Psoas muscle (tissue), 7 donors: ENCODE measurements at regions not wholly inside any gene's neighbourhood (a gene's known extent, or its start where the extent isn't known, plus 50 kb on each side); places are given as distances from the start of the nearest gene placed in this dataset.
"Not testable (repeated sequence)": the region's sequence is repeated elsewhere in the genome, so short reads cannot be mapped to it uniquely, and the experiment has no call there.

Source experiments
- ATAC-seq, 4 donors: fragments of 200-7000 bp; cut with Tn5 transposase; one replicate each; pipeline ENCODE4 v1.9.1; 2020; ENCODE audit warnings: moderate library complexity in 3 of 4, mild to moderate bottlenecking in 2 of 4
- DNase-seq, 2 donors: peaks; one replicate each; pipeline ENCODE4 v3.0.0-alpha.2; 2020
- H3K27ac ChIP-seq: fragments of 200-600 bp; one replicate; pipeline ENCODE4 v1.8.0; 2022
- H3K27me3 ChIP-seq, 3 donors: fragments of 200-600 bp in 1 of 3; one replicate each; pipeline versions ENCODE4 v1.6.1 to v1.8.0; 2013 to 2022; ENCODE audit warnings: low read length in 2 of 3, mild to moderate bottlenecking in 2 of 3, moderate library complexity in 1 of 3; ENCODE audit not compliant: insufficient read depth in 3 of 3
- H3K36me3 ChIP-seq, 2 donors: fragments of 200-600 bp in 1 of 2; one replicate each; pipeline versions ENCODE4 v1.6.1 to v1.8.0; 2013 to 2022; ENCODE audit warnings: low read depth in 1 of 2, mild to moderate bottlenecking in 1 of 2, moderate library complexity in 1 of 2; ENCODE audit not compliant: insufficient read depth in 1 of 2
- H3K4me1 ChIP-seq: fragments of 200-600 bp; one replicate; pipeline ENCODE4 v1.8.0; 2022
- H3K4me3 ChIP-seq: fragments of 200-600 bp; one replicate; pipeline ENCODE4 v1.8.0; 2022; ENCODE audit warnings: mild to moderate bottlenecking
- H3K9me3 ChIP-seq: fragments of 200-600 bp; one replicate; pipeline ENCODE4 v1.8.0; 2022
- WGBS, 3 donors: extraction: QIAGEN DNeasy Blood & Tissue Kit; methylation state at CpG; one replicate each; pipeline versions ENCODE4 v1.1.6 to v1.1.7; 2013; 5-methylcytosine and 5-hydroxymethylcytosine counted together
- intact Hi-C, 2 donors: fragments of 100-400 bp; cut with DNase I; formaldehyde crosslinking; loops; one replicate each; pipeline versions ENCODE4 v1.11.0 to v1.14.2; 2022
- TF ChIP-seq, protein P1 (sequence below): fragments of 200-600 bp; IDR thresholded peaks from one replicate; pipeline ENCODE4 v1.8.0; 2022; ENCODE audit warnings: antibody characterized with exemption
- donor health status: healthy with polysubstance abuse.
- donor health status: DM: no; HTN: no; CAD: no; lungs with moderate emphysema.
- donor health status: Bipolar disorder and iron deficiency.
- donor health status: healthy.
- donor health status: DM: yes; HTN: yes; CAD: no.
- donor health status: DM: no; HTN: no; CAD: no.
- donor health status: DM: yes; HTN: yes; CAD: no.

DNA sequence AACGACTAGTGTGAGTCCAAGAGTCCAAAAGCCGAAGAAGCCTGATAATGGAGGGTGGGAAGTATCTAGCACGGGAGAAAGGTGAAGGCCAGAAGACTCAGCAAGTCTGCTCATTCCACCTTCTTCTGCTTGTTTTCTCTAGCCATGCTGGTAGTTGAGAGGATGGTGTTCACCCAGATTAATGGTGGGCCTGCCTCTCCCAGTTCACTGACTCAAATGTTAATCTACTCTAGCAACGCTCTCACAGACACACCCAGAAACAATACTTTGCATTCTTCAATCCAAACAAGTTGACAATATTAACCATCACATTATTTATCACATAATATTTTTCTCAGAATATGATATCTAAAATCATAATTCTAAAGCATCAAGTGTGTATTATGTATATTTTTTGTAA lies 1055.1 kb upstream of the PCDH10 start:
- no peaks in the 10 kb centered on the region for H3K9me3 ChIP-seq
- TF ChIP-seq, protein P1, sequence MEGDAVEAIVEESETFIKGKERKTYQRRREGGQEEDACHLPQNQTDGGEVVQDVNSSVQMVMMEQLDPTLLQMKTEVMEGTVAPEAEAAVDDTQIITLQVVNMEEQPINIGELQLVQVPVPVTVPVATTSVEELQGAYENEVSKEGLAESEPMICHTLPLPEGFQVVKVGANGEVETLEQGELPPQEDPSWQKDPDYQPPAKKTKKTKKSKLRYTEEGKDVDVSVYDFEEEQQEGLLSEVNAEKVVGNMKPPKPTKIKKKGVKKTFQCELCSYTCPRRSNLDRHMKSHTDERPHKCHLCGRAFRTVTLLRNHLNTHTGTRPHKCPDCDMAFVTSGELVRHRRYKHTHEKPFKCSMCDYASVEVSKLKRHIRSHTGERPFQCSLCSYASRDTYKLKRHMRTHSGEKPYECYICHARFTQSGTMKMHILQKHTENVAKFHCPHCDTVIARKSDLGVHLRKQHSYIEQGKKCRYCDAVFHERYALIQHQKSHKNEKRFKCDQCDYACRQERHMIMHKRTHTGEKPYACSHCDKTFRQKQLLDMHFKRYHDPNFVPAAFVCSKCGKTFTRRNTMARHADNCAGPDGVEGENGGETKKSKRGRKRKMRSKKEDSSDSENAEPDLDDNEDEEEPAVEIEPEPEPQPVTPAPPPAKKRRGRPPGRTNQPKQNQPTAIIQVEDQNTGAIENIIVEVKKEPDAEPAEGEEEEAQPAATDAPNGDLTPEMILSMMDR = no peak
- 68 to 91% (median 88%) methylated on average over 4 of the region's 4 CpGs for WGBS, 3 donors
- H3K27ac ChIP-seq = no peak overlapping the region
- no peak overlapping the region for H3K4me3 ChIP-seq
- ATAC-seq = no peak
- H3K36me3 ChIP-seq = no peaks in the 10 kb centered on the region
- DNase-seq = no peak
- intact Hi-C loops = no loop called here
- no peaks in the 10 kb centered on the region for H3K27me3 ChIP-seq
- H3K4me1 ChIP-seq = no peaks in the 10 kb centered on the region

DNA sequence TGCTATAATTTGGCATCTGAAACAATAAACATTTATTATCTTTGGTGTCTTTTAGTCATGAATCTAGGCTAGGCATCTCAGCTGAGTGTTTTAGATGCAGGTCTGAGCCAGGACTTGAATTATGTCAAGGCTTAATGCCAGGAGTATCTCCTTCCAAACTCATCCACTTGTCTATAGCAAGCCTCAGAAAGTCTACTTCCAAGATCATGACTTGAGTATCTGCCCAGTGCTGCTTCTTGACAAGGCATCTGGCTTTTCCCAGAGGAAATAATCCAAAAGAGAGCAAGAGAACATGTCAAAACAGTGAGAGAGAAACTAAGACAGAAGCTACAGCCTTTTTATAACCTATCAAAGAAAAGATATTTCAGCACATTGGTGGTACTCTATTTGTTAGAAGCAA lies 1052.1 kb upstream of the PCDH10 start:
- ATAC-seq (no peak), DNase-seq (no peak)
- Histone ChIP-seq H3K4me3 (no peak overlapping the region), H3K27ac (no peak overlapping the region), H3K27me3 (no peaks in the 10 kb centered on the region), H3K4me1 (no peaks in the 10 kb centered on the region), H3K9me3 (no peaks in the 10 kb centered on the region), H3K36me3 (no peaks in the 10 kb centered on the region)
- intact Hi-C loops = no loop called here
- TF ChIP-seq, protein P1 = no peak

DNA sequence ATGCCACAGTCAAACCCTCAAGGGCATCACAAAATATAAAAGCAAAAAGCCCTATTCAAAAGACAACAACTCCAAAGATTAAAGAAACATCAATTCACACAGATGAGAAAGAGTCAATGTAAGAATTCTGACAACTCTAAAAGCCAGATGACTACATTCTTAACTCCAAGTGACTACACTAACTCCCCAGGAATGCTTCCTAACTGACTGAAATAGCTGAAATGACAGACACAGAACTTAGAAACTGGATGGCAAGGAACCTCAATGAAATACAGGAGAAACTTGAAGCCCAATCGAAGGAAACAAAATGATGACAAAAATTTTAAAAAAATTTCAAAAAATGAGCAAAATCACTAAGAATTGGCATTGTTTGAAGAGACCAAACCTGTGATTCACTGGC lies 1047.6 kb upstream of the PCDH10 start:
- no peaks in the 10 kb centered on the region for H3K36me3 ChIP-seq
- DNase-seq (no peak), ATAC-seq (no peak)
- no peaks in the 10 kb centered on the region for H3K27me3 ChIP-seq
- no peak overlapping the region for H3K4me3 ChIP-seq
- TF ChIP-seq, protein P1 = no peak
- H3K27ac ChIP-seq = no peak overlapping the region
- intact Hi-C loops = no loop called here
- no peaks in the 10 kb centered on the region for H3K9me3 ChIP-seq
- 84 to 88% (median 88%) methylated on average over 1 of the region's 1 CpG for WGBS, 3 donors
- H3K4me1 ChIP-seq = no peaks in the 10 kb centered on the region

DNA sequence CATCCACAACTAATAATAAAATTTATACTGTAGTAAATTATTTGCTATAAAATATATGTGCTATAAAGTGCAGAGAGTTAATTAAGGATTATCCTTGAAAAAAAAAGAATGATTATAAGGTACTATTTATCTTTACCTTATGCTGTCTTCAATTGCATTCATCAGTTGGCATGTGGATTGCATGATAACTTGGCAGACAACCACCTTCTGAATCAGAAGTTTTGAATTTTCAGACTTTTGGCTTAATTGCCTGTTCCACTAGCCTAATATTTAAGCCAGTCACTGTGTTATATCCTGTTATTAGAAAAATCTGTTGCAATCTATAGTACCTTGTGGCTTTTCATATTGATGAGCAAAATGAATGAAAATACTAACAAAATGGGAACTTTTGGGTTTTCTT lies 1040.3 kb upstream of the PCDH10 start:
- TF ChIP-seq, protein P1 = no peak
- ATAC-seq (no peak), DNase-seq (no peak)
- intact Hi-C loops = no loop called here
- no peaks in the 10 kb centered on the region for H3K4me1 ChIP-seq
- no peak overlapping the region for H3K4me3 ChIP-seq
- no peaks in the 10 kb centered on the region for H3K9me3 ChIP-seq
- no peak overlapping the region for H3K27ac ChIP-seq
- no peaks in the 10 kb centered on the region for H3K36me3 ChIP-seq
- no peaks in the 10 kb centered on the region for H3K27me3 ChIP-seq

DNA sequence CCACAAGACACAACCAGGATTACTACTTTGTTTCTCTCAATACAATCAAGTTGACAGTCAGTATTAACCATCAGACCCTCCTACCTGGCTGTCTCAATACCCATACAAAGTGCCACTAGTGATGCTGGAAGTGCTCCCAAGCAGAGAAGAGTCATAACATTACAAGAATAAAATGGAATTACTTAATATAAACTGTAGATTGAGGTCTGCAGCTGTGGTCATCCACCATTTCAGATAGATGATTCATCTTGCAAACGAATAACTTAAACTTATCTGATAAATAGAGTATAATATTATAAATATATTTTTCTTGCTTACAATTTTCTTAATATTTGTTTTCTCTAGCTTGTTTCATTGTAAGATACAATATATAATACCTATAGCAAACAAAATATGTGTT lies 1034.2 kb upstream of the PCDH10 start:
- intact Hi-C loops = no loop called here
- WGBS, 3 donors = 0% methylated on average over 1 of the region's 1 CpG

DNA sequence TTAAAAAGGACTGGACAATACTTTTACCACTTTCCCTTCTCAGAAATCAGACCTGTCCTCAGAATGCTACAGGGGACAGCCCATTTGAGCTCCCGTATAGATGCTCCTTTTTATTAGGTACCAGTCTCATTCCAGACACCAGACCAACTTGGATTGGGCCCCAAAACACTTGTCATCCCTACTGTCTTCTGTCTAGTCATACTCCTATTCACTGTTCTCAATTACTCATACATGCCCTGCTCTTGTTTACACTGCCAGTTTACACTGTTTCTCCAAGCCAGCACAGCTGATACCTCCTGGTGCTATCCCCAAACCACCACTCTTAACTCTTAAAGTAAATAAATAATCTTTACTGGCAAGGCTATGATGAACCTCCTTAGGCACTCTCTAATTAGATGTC lies 1026.4 kb upstream of the PCDH10 start:
- H3K4me3 ChIP-seq, intact Hi-C loops, H3K27me3 ChIP-seq, H3K9me3 ChIP-seq, H3K4me1 ChIP-seq, ATAC-seq, H3K36me3 ChIP-seq, H3K27ac ChIP-seq, DNase-seq: not testable (repeated sequence)
- WGBS, 3 donors = 48 to 78% (median 53%) methylated on average over 1 of the region's 1 CpG

More for the DNA sequence above, 1034.2 kb upstream of the PCDH10 start:
- no peak for DNase-seq
- TF ChIP-seq, protein P1 = no peak
- Histone ChIP-seq H3K4me3 (no peak overlapping the region), H3K36me3 (no peaks in the 10 kb centered on the region), H3K27ac (no peak overlapping the region), H3K9me3 (no peaks in the 10 kb centered on the region), H3K27me3 (no peaks in the 10 kb centered on the region), H3K4me1 (no peaks in the 10 kb centered on the region)
- ATAC-seq = no peak
